Karpas-422 (cell line): ENCODE measurements at regions not wholly inside any gene's neighbourhood (a gene's known extent, or its start where the extent isn't known, plus 50 kb on each side); places are given as distances from the start of the nearest gene placed in this dataset.
"Not testable (repeated sequence)": the region's sequence is repeated elsewhere in the genome, so short reads cannot be mapped to it uniquely, and the experiment has no call there.

Experiments
- DNase-seq: peaks from one replicate; pipeline ENCODE4 v3.0.0-alpha.2; 2015
- H2AFZ ChIP-seq: fragments of 200-600 bp; sonication (generic); 2 replicates; pipeline ENCODE4 v1.6.1; 2014; ENCODE audit warnings: antibody characterized with exemption, low read length, mixed read lengths
- H3K27ac ChIP-seq: fragments of 200-600 bp; sonication (generic); 2 replicates; pipeline ENCODE4 v1.5.1; 2014; ENCODE audit warnings: mild to moderate bottlenecking, low read length, moderate library complexity
- H3K27me3 ChIP-seq: fragments of 200-600 bp; sonication (generic); 2 replicates; pipeline ENCODE4 v1.6.1; 2014; ENCODE audit warnings: low read length, mixed read lengths
- H3K36me3 ChIP-seq: fragments of 200-600 bp; sonication (generic); 2 replicates; pipeline ENCODE4 v1.6.1; 2014; ENCODE audit warnings: low read length, mixed read lengths; ENCODE audit not compliant: insufficient read depth
- H3K4me1 ChIP-seq: fragments of 200-600 bp; sonication (generic); 2 replicates; pipeline ENCODE4 v1.6.1; 2014; ENCODE audit warnings: mild to moderate bottlenecking, low read length, mixed read lengths
- H3K4me2 ChIP-seq: fragments of 200-600 bp; sonication (generic); 2 replicates; pipeline ENCODE4 v1.6.1; 2014; ENCODE audit warnings: low read length, low read depth, mild to moderate bottlenecking; ENCODE audit not compliant: poor library complexity, severe bottlenecking
- H3K4me3 ChIP-seq: fragments of 200-600 bp; sonication (generic); 2 replicates; pipeline ENCODE4 v1.5.1; 2014; ENCODE audit warnings: mild to moderate bottlenecking, antibody characterized with exemption, low read length, mixed read lengths
- H3K79me2 ChIP-seq: fragments of 200-600 bp; sonication (generic); 2 replicates; pipeline ENCODE4 v1.6.1; 2014; ENCODE audit warnings: mild to moderate bottlenecking, low read length, mixed read lengths
- H3K9ac ChIP-seq: fragments of 200-600 bp; sonication (generic); 2 replicates; pipeline ENCODE4 v1.6.0; 2014; ENCODE audit warnings: low read length
- H3K9me2 ChIP-seq: fragments of 200-600 bp; sonication (generic), shearing (Covaris generic); replicated peaks from 2 replicates; pipeline ENCODE4 v1.6.0; 2014; ENCODE audit warnings: mild to moderate bottlenecking, low read length, moderate library complexity; ENCODE audit not compliant: insufficient read depth
- H3K9me3 ChIP-seq: fragments of 300-700, 200-600 bp; sonication (generic); 2 replicates; pipeline ENCODE4 v1.6.1; 2014; ENCODE audit warnings: low read length, mixed read lengths
- H4K20me1 ChIP-seq: fragments of 200-600 bp; sonication (generic); 2 replicates; pipeline ENCODE4 v1.6.1; 2014; ENCODE audit warnings: mild to moderate bottlenecking, antibody characterized with exemption, low read length, low read depth; ENCODE audit not compliant: insufficient read depth

DNA sequence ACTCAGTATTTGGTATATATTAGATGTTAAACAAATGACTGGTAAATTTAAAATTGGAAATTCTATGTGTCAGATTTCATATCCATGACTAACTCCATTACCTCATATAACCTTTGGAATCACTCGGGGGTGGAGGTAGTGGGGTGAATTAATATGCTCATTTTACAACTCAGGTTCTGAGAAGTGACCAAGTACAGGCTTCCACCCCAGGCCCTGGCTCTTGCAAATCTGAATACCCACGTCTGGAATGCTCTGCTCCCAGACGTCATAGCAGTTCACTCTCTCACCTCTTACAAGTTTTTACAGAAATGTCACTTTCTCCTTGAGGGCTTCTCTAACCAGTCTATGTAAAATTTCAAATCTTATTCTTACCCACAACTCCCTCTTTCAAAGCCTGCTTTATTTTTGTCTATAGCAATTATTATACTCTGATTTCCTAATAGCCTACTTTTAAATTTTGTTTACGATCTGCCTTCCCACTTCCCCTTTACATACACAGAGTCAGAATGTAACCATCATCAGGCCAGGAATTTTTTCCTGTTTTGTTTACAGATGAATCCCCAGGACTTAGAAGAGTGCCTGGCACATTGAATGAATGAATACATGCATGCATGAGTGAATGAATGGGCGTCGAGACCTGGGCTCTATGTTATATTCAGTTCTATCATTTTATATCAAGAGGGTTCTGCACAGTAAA is 134.1 kb upstream of the IFNE start:
- Histone ChIP-seq H3K27ac (no peak overlapping the region), H3K4me2 (no peak overlapping the region), H3K4me3 (no peak overlapping the region), H3K9ac (no peak overlapping the region), H4K20me1 (no peaks in the 10 kb centered on the region), H3K9me3 (no peaks in the 10 kb centered on the region), H2AFZ (no peak overlapping the region), H3K79me2 (no peaks in the 10 kb centered on the region), H3K9me2 (no peaks in the 10 kb centered on the region), H3K27me3 (no peaks in the 10 kb centered on the region), H3K4me1 (no peaks in the 10 kb centered on the region), H3K36me3 (no peaks in the 10 kb centered on the region)
- DNase-seq: no peak

- no peak overlapping the region for H2AFZ ChIP-seq
- H3K9ac ChIP-seq: no peak overlapping the region
- DNase-seq: no peak
Observed at GRCh38 chr9:21624675-21625644, 142.8 kb upstream of the IFNE start.

GRCh38 chr9:21626493-21626892 is 144.4 kb upstream of the IFNE start:
- no peak overlapping the region for H3K4me3 ChIP-seq
- no peaks in the 10 kb centered on the region for H3K36me3 ChIP-seq
- no peaks in the 10 kb centered on the region for H3K9me3 ChIP-seq
- no peaks in the 10 kb centered on the region for H3K27me3 ChIP-seq
- H3K79me2 ChIP-seq: no peaks in the 10 kb centered on the region
- no peak overlapping the region for H2AFZ ChIP-seq
- DNase-seq: no peak
- no peak overlapping the region for H3K9ac ChIP-seq
- H3K4me2 ChIP-seq: no peak overlapping the region
- no peaks in the 10 kb centered on the region for H3K4me1 ChIP-seq
- no peak overlapping the region for H3K27ac ChIP-seq
- H3K9me2 ChIP-seq: no peaks in the 10 kb centered on the region
- no peaks in the 10 kb centered on the region for H4K20me1 ChIP-seq

More at GRCh38 chr9:21624675-21625644, 142.8 kb upstream of the IFNE start:
- no peaks in the 10 kb centered on the region for H3K36me3 ChIP-seq
- no peaks in the 10 kb centered on the region for H3K9me2 ChIP-seq
- no peaks in the 10 kb centered on the region for H3K9me3 ChIP-seq
- H3K79me2 ChIP-seq: no peaks in the 10 kb centered on the region
- H3K27me3 ChIP-seq: no peaks in the 10 kb centered on the region
- H3K4me1 ChIP-seq: no peaks in the 10 kb centered on the region
- no peak overlapping the region for H3K4me2 ChIP-seq
- no peaks in the 10 kb centered on the region for H4K20me1 ChIP-seq
- H3K4me3 ChIP-seq: no peak overlapping the region
- no peak overlapping the region for H3K27ac ChIP-seq

- not testable (repeated sequence) for H3K9ac ChIP-seq, H3K9me2 ChIP-seq, H4K20me1 ChIP-seq, H3K36me3 ChIP-seq, H3K79me2 ChIP-seq, H3K4me2 ChIP-seq, H3K27me3 ChIP-seq, H2AFZ ChIP-seq, H3K9me3 ChIP-seq, H3K27ac ChIP-seq, H3K4me1 ChIP-seq, DNase-seq, H3K4me3 ChIP-seq
Observed at GRCh38 chr9:21628954-21629353, 146.8 kb upstream of the IFNE start.

DNA sequence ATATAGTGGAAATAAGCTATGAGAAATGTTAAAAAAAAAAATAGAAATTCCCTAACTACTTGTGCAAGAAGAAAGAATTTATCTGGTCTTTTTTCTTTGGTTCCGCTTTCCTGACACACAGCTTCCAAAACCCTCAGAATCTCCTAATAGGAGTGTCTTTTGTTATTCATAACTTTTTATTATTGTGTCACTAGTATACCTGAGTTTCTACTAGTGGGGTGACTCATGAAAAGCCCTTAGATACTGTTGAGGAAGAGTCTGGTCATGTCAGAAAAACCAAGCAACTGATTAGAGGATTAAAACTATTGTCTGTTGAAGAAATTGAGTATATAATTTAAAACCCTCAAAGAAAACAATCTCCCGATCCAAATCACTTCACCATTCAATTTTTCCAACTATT is 152.8 kb upstream of the IFNE start:
- Histone ChIP-seq H3K79me2 (no peaks in the 10 kb centered on the region), H3K27me3 (no peaks in the 10 kb centered on the region), H3K9me2 (no peaks in the 10 kb centered on the region), H3K36me3 (no peaks in the 10 kb centered on the region), H3K4me3 (no peak overlapping the region), H3K4me1 (no peaks in the 10 kb centered on the region), H3K27ac (no peak overlapping the region), H3K9ac (no peak overlapping the region), H3K4me2 (no peak overlapping the region), H2AFZ (no peak overlapping the region), H3K9me3 (no peaks in the 10 kb centered on the region), H4K20me1 (no peaks in the 10 kb centered on the region)
- DNase-seq: no peak

- Histone ChIP-seq H3K4me3 (no peak overlapping the region), H4K20me1 (no peaks in the 10 kb centered on the region), H3K36me3 (no peaks in the 10 kb centered on the region), H3K9ac (no peak overlapping the region), H3K9me2 (no peaks in the 10 kb centered on the region), H2AFZ (no peak overlapping the region), H3K27me3 (no peaks in the 10 kb centered on the region), H3K9me3 (no peaks in the 10 kb centered on the region), H3K4me2 (no peak overlapping the region), H3K27ac (no peak overlapping the region), H3K4me1 (no peaks in the 10 kb centered on the region), H3K79me2 (no peaks in the 10 kb centered on the region)
- DNase-seq: no peak
Observed at GRCh38 chr9:21638104-21638503, 156.0 kb upstream of the IFNE start.

DNA sequence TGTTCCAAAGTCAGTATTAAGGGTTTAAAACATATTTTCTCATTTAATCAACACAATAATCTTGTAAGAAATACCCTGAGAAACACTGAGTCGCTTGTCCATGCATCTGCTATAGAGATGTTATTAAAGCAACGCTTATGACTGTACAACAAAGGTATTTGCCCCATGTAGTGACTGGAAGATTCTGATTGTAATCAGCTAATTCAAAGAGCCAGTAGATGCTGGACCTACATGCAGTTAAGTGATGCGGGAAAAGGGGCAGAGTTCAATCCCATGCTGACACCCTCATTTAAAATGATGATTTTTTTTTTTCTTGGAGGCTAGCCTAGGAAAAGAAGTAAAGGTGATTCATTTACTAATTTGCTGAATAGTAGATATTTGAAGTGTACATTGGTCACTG is 149.3 kb upstream of the MTAP start:
- Histone ChIP-seq H2AFZ (no peak overlapping the region), H3K4me1 (no peaks in the 10 kb centered on the region), H4K20me1 (no peaks in the 10 kb centered on the region), H3K27me3 (no peaks in the 10 kb centered on the region), H3K79me2 (no peaks in the 10 kb centered on the region), H3K9ac (no peak overlapping the region), H3K27ac (no peak overlapping the region), H3K36me3 (no peaks in the 10 kb centered on the region), H3K9me3 (no peaks in the 10 kb centered on the region), H3K4me2 (no peak overlapping the region), H3K9me2 (no peaks in the 10 kb centered on the region), H3K4me3 (no peak overlapping the region)
- DNase-seq: no peak

DNA sequence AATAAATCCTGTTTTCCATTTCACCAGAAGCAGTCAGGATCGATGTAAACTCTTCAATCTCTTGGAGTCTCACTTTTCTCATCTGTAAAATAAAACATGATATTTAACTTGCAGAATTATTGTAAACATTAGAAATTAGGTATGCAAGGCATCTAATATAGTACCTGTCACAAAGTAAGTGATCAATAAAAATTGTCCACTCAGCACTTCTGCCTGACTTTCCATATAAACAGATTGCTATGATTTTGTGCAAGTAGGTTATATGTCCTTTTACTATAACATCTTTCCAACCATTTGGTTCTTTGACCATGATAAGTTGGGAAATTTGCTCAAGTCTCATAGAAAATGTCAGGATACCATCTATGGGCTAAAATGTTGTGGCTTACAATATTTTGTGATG is 148.8 kb upstream of the MTAP start:
- H3K9ac ChIP-seq: no peak overlapping the region
- H3K27ac ChIP-seq: no peak overlapping the region
- no peaks in the 10 kb centered on the region for H3K79me2 ChIP-seq
- DNase-seq: no peak
- no peaks in the 10 kb centered on the region for H4K20me1 ChIP-seq
- H3K9me3 ChIP-seq: no peaks in the 10 kb centered on the region
- no peaks in the 10 kb centered on the region for H3K27me3 ChIP-seq
- no peaks in the 10 kb centered on the region for H3K4me1 ChIP-seq
- H2AFZ ChIP-seq: no peak overlapping the region
- no peaks in the 10 kb centered on the region for H3K36me3 ChIP-seq
- H3K9me2 ChIP-seq: no peaks in the 10 kb centered on the region
- no peak overlapping the region for H3K4me3 ChIP-seq
- no peak overlapping the region for H3K4me2 ChIP-seq
